Upper lobe of right lung (tissue), 1 donor: ENCODE measurements at regions not wholly inside any gene's neighbourhood (a gene's known extent, or its start where the extent isn't known, plus 50 kb on each side); places are given as distances from the start of the nearest gene placed in this dataset.

Experiments used
- ATAC-seq: fragments of 200-7000 bp; cut with Tn5 transposase; one replicate; pipeline ENCODE4 v1.9.1; 2020; ENCODE audit warnings: mild to moderate bottlenecking, moderate library complexity
- DNase-seq: peaks from one replicate; pipeline ENCODE4 v3.0.0-alpha.2; 2020
- H3K27ac ChIP-seq: fragments of 200-600 bp; one replicate; pipeline ENCODE4 v1.8.0; 2022
- H3K27me3 ChIP-seq: fragments of 200-600 bp; one replicate; pipeline ENCODE4 v1.8.0; 2022; ENCODE audit warnings: mild to moderate bottlenecking
- H3K36me3 ChIP-seq: fragments of 200-600 bp; one replicate; pipeline ENCODE4 v1.8.0; 2022
- H3K4me1 ChIP-seq: fragments of 200-600 bp; one replicate; pipeline ENCODE4 v1.8.0; 2022
- H3K4me3 ChIP-seq: fragments of 200-600 bp; one replicate; pipeline ENCODE4 v1.8.0; 2022; ENCODE audit warnings: mild to moderate bottlenecking
- H3K9me3 ChIP-seq: fragments of 200-600 bp; one replicate; pipeline ENCODE4 v1.8.0; 2022
- intact Hi-C: fragments of 100-400 bp; cut with DNase I; formaldehyde crosslinking; loops from one replicate; pipeline ENCODE4 v1.11.0; 2022
- TF ChIP-seq, protein P1 (sequence below): fragments of 200-600 bp; IDR thresholded peaks from one replicate; pipeline ENCODE4 v1.8.0; 2022; ENCODE audit warnings: antibody characterized with exemption
- donor health status: DM: no; HTN: yes; CAD: no; lungs with severe emphysema.

DNA sequence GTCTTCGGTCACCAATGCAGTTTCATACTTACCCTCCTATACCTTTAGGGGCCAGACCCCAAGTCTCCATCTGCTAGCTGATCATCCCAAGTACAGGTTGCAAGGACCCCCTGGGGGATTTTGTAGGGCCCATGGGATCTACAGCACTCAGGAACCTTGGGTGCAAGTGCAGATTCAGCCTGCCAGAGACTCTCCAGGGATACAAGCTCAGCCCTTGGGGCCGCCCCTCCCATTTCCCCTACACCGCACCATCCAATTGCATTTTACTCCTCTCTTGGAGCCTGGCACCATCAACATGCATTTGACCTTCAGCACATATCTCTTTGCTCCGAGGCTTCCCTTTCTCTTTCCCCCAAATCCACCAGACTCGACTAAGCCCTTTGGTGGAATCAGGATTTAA lies 154.7 kb upstream of the ZNF536 start:
- Histone ChIP-seq H3K27me3 (peaks cover 25% of the 10 kb centered on the region), H3K36me3 (no peaks in the 10 kb centered on the region), H3K27ac (no peak overlapping the region), H3K4me1 (no peaks in the 10 kb centered on the region), H3K4me3 (no peak overlapping the region), H3K9me3 (no peaks in the 10 kb centered on the region)
- intact Hi-C loops: no loop called here
- DNase-seq (no peak), ATAC-seq (no peak)
- TF ChIP-seq, protein P1, sequence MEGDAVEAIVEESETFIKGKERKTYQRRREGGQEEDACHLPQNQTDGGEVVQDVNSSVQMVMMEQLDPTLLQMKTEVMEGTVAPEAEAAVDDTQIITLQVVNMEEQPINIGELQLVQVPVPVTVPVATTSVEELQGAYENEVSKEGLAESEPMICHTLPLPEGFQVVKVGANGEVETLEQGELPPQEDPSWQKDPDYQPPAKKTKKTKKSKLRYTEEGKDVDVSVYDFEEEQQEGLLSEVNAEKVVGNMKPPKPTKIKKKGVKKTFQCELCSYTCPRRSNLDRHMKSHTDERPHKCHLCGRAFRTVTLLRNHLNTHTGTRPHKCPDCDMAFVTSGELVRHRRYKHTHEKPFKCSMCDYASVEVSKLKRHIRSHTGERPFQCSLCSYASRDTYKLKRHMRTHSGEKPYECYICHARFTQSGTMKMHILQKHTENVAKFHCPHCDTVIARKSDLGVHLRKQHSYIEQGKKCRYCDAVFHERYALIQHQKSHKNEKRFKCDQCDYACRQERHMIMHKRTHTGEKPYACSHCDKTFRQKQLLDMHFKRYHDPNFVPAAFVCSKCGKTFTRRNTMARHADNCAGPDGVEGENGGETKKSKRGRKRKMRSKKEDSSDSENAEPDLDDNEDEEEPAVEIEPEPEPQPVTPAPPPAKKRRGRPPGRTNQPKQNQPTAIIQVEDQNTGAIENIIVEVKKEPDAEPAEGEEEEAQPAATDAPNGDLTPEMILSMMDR: no peak

DNA sequence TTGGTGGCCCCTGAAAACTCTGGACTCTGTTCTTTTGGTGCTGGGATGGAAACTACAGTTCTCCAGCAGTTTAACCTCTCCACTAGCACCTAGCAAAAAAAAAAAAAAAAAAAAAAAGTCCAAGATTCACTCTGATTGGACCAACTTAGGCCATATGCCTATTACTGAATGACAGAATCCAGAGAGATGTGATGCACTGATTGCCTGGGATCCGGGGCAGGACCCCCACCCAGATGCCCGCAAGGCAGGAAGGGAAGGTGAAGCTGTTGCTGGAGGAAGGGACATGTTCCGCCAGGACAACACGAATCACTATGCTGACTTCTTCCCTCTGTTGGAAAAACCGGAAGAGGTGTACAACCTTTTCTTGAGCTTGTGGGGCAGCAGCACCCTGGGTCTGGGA lies 152.5 kb upstream of the ZNF536 start:
- TF ChIP-seq, protein P1: no peak
- no peak overlapping the region for H3K27ac ChIP-seq
- DNase-seq (no peak), ATAC-seq (no peak)
- no peaks in the 10 kb centered on the region for H3K36me3 ChIP-seq
- intact Hi-C loops: no loop called here
- H3K9me3 ChIP-seq: no peaks in the 10 kb centered on the region
- H3K4me3 ChIP-seq: no peak overlapping the region
- peaks cover 47% of the 10 kb centered on the region for H3K27me3 ChIP-seq
- no peaks in the 10 kb centered on the region for H3K4me1 ChIP-seq

DNA sequence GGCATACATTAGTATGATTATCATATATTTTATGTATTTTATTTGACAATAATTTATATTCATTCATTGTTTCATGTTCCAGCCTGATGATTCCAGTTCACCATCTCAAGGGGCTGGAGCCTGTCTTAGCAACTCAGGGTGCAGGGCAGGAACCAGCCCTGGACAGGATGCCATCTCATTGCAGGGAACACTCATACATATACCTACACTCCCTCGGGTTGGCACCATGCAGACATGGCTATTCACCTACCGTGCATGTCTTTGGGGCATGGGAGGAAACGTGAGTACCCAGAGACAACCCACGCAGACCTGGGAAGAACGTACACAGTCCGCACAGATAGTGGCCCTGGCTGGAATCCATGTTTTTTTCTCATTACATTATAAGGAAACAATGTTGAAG lies 151.0 kb upstream of the ZNF536 start:
- no peak for DNase-seq

DNA sequence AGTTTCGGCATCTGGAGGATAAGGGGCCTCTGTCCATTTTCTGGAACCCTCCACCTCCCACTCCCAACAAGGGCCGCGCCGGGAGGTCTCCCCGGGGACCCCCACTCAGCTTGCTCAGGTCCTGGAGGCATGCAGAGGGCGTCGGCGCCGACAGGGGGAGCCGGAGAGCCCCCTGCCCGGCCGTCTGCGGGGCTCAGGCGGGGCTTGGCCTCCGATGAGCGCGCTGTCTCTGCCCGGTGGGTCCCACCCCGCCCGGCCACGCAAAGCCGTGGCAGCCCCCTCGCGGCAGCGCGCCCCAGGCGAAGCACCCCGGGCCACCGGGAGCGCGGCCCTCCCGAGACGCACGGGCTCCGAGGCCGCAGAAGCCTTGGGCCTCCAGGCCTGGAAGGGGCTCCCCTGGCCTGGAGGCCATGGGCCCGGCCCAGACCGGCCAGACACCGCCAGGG lies 149.7 kb upstream of the ZNF536 start:
- H3K27ac ChIP-seq: no peak overlapping the region
- H3K4me3 ChIP-seq: no peak overlapping the region
- H3K9me3 ChIP-seq: no peaks in the 10 kb centered on the region
- TF ChIP-seq, protein P1: peak; percentile 55
- intact Hi-C loops: no loop called here
- ATAC-seq (peak; percentile 49), DNase-seq (no peak)
- no peaks in the 10 kb centered on the region for H3K36me3 ChIP-seq
- peaks cover 74% of the 10 kb centered on the region for H3K27me3 ChIP-seq
- peaks cover 20% of the 10 kb centered on the region for H3K4me1 ChIP-seq

More for the DNA sequence above, 151.0 kb upstream of the ZNF536 start:
- Histone ChIP-seq H3K9me3 (no peaks in the 10 kb centered on the region), H3K4me3 (no peak overlapping the region), H3K27ac (no peak overlapping the region), H3K36me3 (no peaks in the 10 kb centered on the region), H3K4me1 (peaks cover 9% of the 10 kb centered on the region), H3K27me3 (peaks cover 62% of the 10 kb centered on the region)
- intact Hi-C loops: no loop called here
- TF ChIP-seq, protein P1: no peak
- no peak for ATAC-seq

DNA sequence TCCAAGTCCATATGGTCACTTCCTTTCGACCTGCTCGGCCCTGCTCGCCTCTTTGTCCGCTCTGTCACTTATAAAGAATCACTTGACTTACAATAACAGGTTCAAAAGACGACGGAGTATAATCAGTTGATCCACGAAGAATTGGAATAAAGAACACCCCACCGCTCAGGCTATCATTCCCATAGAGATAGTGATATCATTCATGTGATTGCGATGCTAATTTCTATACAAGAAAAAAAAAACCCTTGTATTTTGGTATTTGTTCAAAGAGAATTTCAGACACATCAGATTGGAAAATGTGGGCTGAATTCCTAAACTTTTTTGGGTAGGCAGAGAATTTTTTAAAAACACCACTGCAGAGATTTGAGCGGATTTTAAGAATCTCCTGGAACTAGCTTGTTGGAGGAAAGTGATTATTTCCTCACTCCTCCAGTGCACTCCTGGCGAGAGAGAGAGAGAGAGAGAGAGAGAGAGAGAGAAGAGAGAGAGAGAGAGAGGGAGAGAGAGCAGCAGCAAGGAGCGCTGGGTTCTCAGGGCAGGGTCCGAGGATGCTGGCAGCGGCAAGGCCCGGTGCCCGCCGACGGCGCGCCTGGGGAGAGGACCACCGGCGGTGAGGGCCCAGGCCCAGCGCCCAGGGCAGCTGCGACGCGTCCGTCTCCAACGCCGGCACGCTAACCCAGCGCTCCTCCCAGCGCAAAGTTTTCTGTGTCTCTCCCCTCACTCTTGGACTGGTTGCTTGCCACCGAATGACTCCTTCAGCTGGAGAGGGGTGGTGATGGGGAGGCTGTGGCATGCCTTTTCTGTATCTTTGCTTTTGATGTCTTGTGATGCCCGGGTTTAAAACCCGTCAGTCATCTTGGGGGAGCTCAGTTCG lies 149.0 kb upstream of the ZNF536 start:
- no peak for DNase-seq
- no peak for ATAC-seq

More for the DNA sequence above, 149.0 kb upstream of the ZNF536 start:
- intact Hi-C loops: no loop called here
- no peak overlapping the region for H3K27ac ChIP-seq
- TF ChIP-seq, protein P1: no peak
- no peaks in the 10 kb centered on the region for H3K36me3 ChIP-seq
- H3K4me1 ChIP-seq: peaks cover 25% of the 10 kb centered on the region
- H3K27me3 ChIP-seq: peaks cover 74% of the 10 kb centered on the region
- H3K4me3 ChIP-seq: no peak overlapping the region
- no peaks in the 10 kb centered on the region for H3K9me3 ChIP-seq
